Endothelial cell (in vitro differentiated cells): ENCODE measurements at regions not wholly inside any gene's neighbourhood (a gene's known extent, or its start where the extent isn't known, plus 50 kb on each side); places are given as distances from the start of the nearest gene placed in this dataset.

Experiments
- DNase-seq: peaks from one replicate; pipeline ENCODE4 v3.0.0; 2021; ENCODE audit warnings: low spot score
- H3K27ac Mint-ChIP-seq: one replicate; pipeline ENCODE4 v1.8.0; 2021; ENCODE audit warnings: mixed read lengths, inconsistent platforms; ENCODE audit not compliant: unreplicated experiment
- H3K27me3 Mint-ChIP-seq: one replicate; pipeline ENCODE4 v1.8.0; 2021; ENCODE audit warnings: mild to moderate bottlenecking, moderate library complexity, mixed read lengths, inconsistent platforms; ENCODE audit not compliant: unreplicated experiment
- H3K36me3 Mint-ChIP-seq: one replicate; pipeline ENCODE4 v1.8.0; 2021; ENCODE audit warnings: mild to moderate bottlenecking, low read depth, mixed read lengths, inconsistent platforms; ENCODE audit not compliant: unreplicated experiment
- H3K4me1 Mint-ChIP-seq: one replicate; pipeline ENCODE4 v1.8.0; 2021; ENCODE audit warnings: mild to moderate bottlenecking, mixed read lengths, inconsistent platforms; ENCODE audit not compliant: unreplicated experiment
- H3K4me3 Mint-ChIP-seq: one replicate; pipeline ENCODE4 v1.8.0; 2021; ENCODE audit warnings: mild to moderate bottlenecking, mixed read lengths, inconsistent platforms; ENCODE audit not compliant: unreplicated experiment
- H3K9me3 Mint-ChIP-seq: one replicate; pipeline ENCODE4 v1.8.0; 2021; ENCODE audit warnings: mixed read lengths, inconsistent platforms; ENCODE audit not compliant: unreplicated experiment
- CTCF ChIP-seq: fragments of 200-600 bp; sonication (generic); IDR thresholded peaks from one replicate; pipeline ENCODE4 v1.5.0; 2021; ENCODE audit warnings: antibody characterized with exemption; ENCODE audit not compliant: unreplicated experiment

DNA sequence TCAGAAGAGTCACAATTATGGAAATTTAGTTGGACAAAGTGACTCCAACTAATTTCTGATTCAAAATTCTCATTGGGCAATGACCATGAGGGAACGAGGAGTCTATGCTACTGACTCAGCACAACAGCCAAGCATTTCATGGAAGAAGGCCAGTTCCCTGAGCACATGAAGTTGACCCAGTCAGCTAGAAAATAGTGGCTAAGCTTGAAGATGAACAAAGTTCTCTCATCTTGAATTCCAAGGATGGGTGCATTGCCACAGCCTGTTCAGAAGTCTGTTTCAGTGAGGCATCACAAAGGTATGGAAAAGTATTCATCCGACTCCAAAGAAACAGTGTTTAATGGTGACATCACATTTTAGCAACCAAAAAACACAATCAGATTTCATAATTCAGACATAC is 676.9 kb downstream of the HACE1 start:
- Mint-ChIP-seq H3K27me3 (no peaks in the 10 kb centered on the region), H3K4me3 (no peak overlapping the region), H3K27ac (no peak overlapping the region), H3K4me1 (no peaks in the 10 kb centered on the region), H3K36me3 (no peaks in the 10 kb centered on the region), H3K9me3 (no peaks in the 10 kb centered on the region)
- TF ChIP-seq CTCF: no peak
- DNase-seq: no peak

- no peaks in the 10 kb centered on the region for H3K36me3 Mint-ChIP-seq
- no peaks in the 10 kb centered on the region for H3K4me1 Mint-ChIP-seq
- TF ChIP-seq CTCF: no peak
- H3K9me3 Mint-ChIP-seq: no peaks in the 10 kb centered on the region
- DNase-seq: no peak
- no peak overlapping the region for H3K4me3 Mint-ChIP-seq
- no peaks in the 10 kb centered on the region for H3K27me3 Mint-ChIP-seq
- no peak overlapping the region for H3K27ac Mint-ChIP-seq
Measured at GRCh38 chr6:104173668-104174067, 686.1 kb downstream of the HACE1 start.

GRCh38 chr6:104170401-104170800 is 689.3 kb downstream of the HACE1 start:
- no peak for TF ChIP-seq CTCF
- DNase-seq: no peak

DNA sequence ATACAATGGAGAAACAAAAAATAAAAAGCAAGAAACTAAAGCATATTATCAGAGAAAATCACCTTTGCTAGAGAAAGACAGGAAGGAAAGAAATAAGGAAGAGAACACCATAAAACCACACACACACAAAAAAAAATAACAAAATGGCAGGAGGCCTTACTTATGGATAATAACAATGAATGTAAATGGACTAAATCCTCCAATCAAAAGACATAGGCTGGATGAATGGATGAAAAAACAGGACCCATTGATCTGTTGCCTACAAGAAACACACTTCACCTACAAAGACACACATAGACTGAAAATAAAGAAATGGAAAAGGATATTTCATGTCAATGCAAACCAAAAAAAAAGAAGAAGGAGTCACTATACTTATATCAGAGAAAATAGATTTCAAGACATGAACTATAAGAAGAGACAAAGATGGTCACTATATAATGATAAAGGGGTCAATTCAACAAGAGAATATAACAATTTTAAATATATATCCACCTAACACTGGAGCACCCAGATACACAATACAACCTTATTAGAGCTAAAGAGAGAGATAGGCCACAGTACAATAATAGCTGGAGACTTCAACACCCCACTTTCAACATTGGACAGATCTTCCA is 693.6 kb downstream of the HACE1 start:
- no peaks in the 10 kb centered on the region for H3K36me3 Mint-ChIP-seq
- peaks cover 3% of the 10 kb centered on the region for H3K4me1 Mint-ChIP-seq
- no peaks in the 10 kb centered on the region for H3K27me3 Mint-ChIP-seq
- no peak for DNase-seq
- H3K9me3 Mint-ChIP-seq: peaks cover 5% of the 10 kb centered on the region
- no peak overlapping the region for H3K4me3 Mint-ChIP-seq
- no peak overlapping the region for H3K27ac Mint-ChIP-seq
- no peak for TF ChIP-seq CTCF

More at GRCh38 chr6:104170401-104170800, 689.3 kb downstream of the HACE1 start:
- no peak overlapping the region for H3K27ac Mint-ChIP-seq
- H3K36me3 Mint-ChIP-seq: no peaks in the 10 kb centered on the region
- no peaks in the 10 kb centered on the region for H3K4me1 Mint-ChIP-seq
- H3K4me3 Mint-ChIP-seq: no peak overlapping the region
- H3K27me3 Mint-ChIP-seq: no peaks in the 10 kb centered on the region
- H3K9me3 Mint-ChIP-seq: peaks cover 5% of the 10 kb centered on the region

DNA sequence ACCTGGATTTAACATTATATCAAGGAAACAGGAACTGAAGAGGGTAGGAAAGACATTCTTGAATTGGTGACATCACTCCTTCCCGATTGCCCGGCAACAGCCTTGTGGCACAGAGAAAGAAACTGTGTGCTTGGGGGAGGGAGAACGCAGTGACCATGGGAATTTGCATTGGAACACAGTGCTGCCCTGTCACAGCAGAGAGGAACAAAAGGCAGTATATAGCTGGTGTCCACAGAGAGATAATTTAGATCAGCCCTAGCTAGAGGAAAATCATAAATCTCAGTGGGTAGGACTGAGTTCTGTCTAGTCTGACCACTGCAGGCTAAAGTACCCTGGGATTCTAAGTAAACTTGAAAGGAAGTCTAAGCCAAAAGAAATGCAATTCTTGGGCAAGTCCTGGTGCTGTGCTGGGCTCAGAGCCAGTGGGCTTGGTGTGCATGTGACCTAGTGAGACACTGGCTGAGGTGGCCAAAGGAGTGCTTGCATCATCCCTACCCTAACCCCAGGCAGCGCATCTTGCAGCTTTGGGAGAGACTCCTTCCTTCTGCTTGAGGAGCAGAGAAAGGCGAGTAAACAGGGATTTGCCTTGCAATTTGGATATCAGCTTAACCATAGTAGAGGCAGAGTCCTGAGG is 697.6 kb downstream of the HACE1 start:
- H3K9me3 Mint-ChIP-seq: peaks cover 5% of the 10 kb centered on the region
- no peak overlapping the region for H3K27ac Mint-ChIP-seq
- H3K4me1 Mint-ChIP-seq: peaks cover 3% of the 10 kb centered on the region
- H3K4me3 Mint-ChIP-seq: no peak overlapping the region
- no peak for TF ChIP-seq CTCF
- no peak for DNase-seq
- H3K27me3 Mint-ChIP-seq: no peaks in the 10 kb centered on the region
- no peaks in the 10 kb centered on the region for H3K36me3 Mint-ChIP-seq
